Trophoblast cell (in vitro differentiated cells and primary cell): ENCODE measurements at regions not wholly inside any gene's neighbourhood (a gene's known extent, or its start where the extent isn't known, plus 50 kb on each side); places are given as distances from the start of the nearest gene placed in this dataset.

Experiments used
- DNase-seq, 2 donors: peaks; one replicate each; pipeline ENCODE4 v3.0.0-alpha.2; 2016
- H2AFZ ChIP-seq: 2 replicates; pipeline ENCODE4 v1.6.1; 2013; ENCODE audit warnings: low read length, moderate library complexity, mild to moderate bottlenecking; ENCODE audit not compliant: insufficient read depth, poor library complexity
- H2AK5ac ChIP-seq: 2 replicates; pipeline ENCODE4 v1.6.1; 2013; ENCODE audit warnings: mild to moderate bottlenecking, low read length
- H2BK120ac ChIP-seq: 2 replicates; pipeline ENCODE4 v1.6.1; 2013; ENCODE audit warnings: low read length, mild to moderate bottlenecking, moderate library complexity; ENCODE audit not compliant: insufficient read depth, poor library complexity
- H2BK12ac ChIP-seq: 2 replicates; pipeline ENCODE4 v1.6.1; 2013; ENCODE audit warnings: mild to moderate bottlenecking, low read length, moderate library complexity
- H2BK5ac ChIP-seq: 2 replicates; pipeline ENCODE4 v1.6.1; 2013; ENCODE audit warnings: low read length, low read depth, moderate library complexity, mild to moderate bottlenecking; ENCODE audit not compliant: poor library complexity
- H3K14ac ChIP-seq: 2 replicates; pipeline ENCODE4 v1.6.1; 2013; ENCODE audit warnings: mild to moderate bottlenecking, low read length
- H3K18ac ChIP-seq: 2 replicates; pipeline ENCODE4 v1.6.1; 2013; ENCODE audit warnings: mild to moderate bottlenecking, low read length
- H3K23ac ChIP-seq: 2 replicates; pipeline ENCODE4 v1.6.1; 2013; ENCODE audit warnings: low read length
- H3K27ac ChIP-seq: 2 replicates; pipeline ENCODE4 v1.5.1; 2013; ENCODE audit warnings: low read depth, mild to moderate bottlenecking, inconsistent platforms, low read length, moderate library complexity
- H3K27me3 ChIP-seq: 2 replicates; pipeline ENCODE4 v1.6.1; 2013; ENCODE audit warnings: inconsistent platforms, mild to moderate bottlenecking, low read length, moderate library complexity; ENCODE audit not compliant: insufficient read depth
- H3K36me3 ChIP-seq, 2 experiments: 1 replicate in 1 of 2; 2 replicates in 1 of 2; pipeline ENCODE4 v1.6.1; 2013; ENCODE audit warnings: low read length in 2 of 2, mild to moderate bottlenecking in 2 of 2, moderate library complexity in 1 of 2; ENCODE audit not compliant: insufficient read depth in 2 of 2, control insufficient read depth in 1 of 2
- H3K4ac ChIP-seq: 2 replicates; pipeline ENCODE4 v1.6.1; 2013; ENCODE audit warnings: low read depth, mild to moderate bottlenecking, low read length, moderate library complexity
- H3K4me1 ChIP-seq, 2 experiments: 1 replicate in 1 of 2; 2 replicates in 1 of 2; pipeline ENCODE4 v1.6.1; 2013; ENCODE audit warnings: low read length in 2 of 2, mild to moderate bottlenecking in 2 of 2, moderate library complexity in 1 of 2; ENCODE audit not compliant: insufficient read depth in 2 of 2, control insufficient read depth in 1 of 2
- H3K4me2 ChIP-seq: 2 replicates; pipeline ENCODE4 v1.6.1; 2013; ENCODE audit warnings: inconsistent platforms, mild to moderate bottlenecking, low read length, moderate library complexity
- H3K4me3 ChIP-seq: 2 replicates; pipeline ENCODE4 v1.5.1; 2013; ENCODE audit warnings: mild to moderate bottlenecking, low read depth, low read length, inconsistent platforms
- H3K79me1 ChIP-seq: one replicate; pipeline ENCODE4 v1.6.1; 2013; ENCODE audit warnings: low read length
- H3K79me2 ChIP-seq: 2 replicates; pipeline ENCODE4 v1.6.1; 2013; ENCODE audit warnings: low read length, mild to moderate bottlenecking; ENCODE audit not compliant: control insufficient read depth, insufficient read depth, poor library complexity
- H3K9ac ChIP-seq: 2 replicates; pipeline ENCODE4 v1.6.1; 2013; ENCODE audit warnings: mild to moderate bottlenecking, low read length
- H3K9me3 ChIP-seq: 2 replicates; pipeline ENCODE4 v1.6.1; 2013; ENCODE audit warnings: low read depth, mild to moderate bottlenecking, control low read depth, inconsistent platforms, low read length; ENCODE audit not compliant: insufficient read depth
- H4K12ac ChIP-seq: 2 replicates; pipeline ENCODE4 v1.6.1; 2013; ENCODE audit warnings: low read depth, mild to moderate bottlenecking, low read length, moderate library complexity
- H4K8ac ChIP-seq: 2 replicates; pipeline ENCODE4 v1.6.1; 2013; ENCODE audit warnings: low read depth, mild to moderate bottlenecking, low read length, moderate library complexity
- H4K91ac ChIP-seq: one replicate; pipeline ENCODE4 v1.6.1; 2013; ENCODE audit warnings: low read depth, mild to moderate bottlenecking, low read length, moderate library complexity
- WGBS: extraction: QIAGEN DNeasy Blood & Tissue Kit; methylation state at CpG from one replicate; pipeline ENCODE4 v1.1.7; 2013; ENCODE audit warnings: missing lambda C conversion rate; ENCODE audit not compliant: insufficient read length, insufficient coverage; ENCODE audit errors: extremely low coverage; 5-methylcytosine and 5-hydroxymethylcytosine counted together

DNA sequence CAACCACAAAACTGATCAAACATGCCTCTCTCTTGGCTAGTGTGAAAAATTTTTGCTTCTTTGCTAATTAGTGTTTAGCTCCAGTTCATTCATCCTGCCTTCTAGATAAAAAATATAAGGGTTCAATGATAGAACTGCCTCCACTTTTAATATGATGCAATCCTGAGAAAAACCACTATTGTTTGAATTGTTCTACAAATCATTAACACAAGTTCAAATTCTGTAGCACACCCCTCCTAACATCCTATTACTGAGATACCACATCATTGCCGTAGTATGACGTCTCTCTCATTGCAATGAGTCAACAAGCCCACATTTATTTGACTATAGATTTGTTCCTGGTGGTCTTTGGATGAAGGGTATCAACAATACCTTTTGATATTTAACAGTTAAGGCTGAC, 365.8 kb upstream of the OPRM1 start:
- no peak overlapping the region for H2BK5ac ChIP-seq
- H3K79me1 ChIP-seq = no peaks in the 10 kb centered on the region
- no peak overlapping the region for H4K12ac ChIP-seq
- DNase-seq = no peak
- no peak overlapping the region for H3K4ac ChIP-seq
- H2BK120ac ChIP-seq = no peak overlapping the region
- no peak overlapping the region for H3K18ac ChIP-seq
- H4K91ac ChIP-seq = no peak overlapping the region
- H2BK12ac ChIP-seq = no peak overlapping the region
- H3K4me3 ChIP-seq = no peak overlapping the region
- H3K4me2 ChIP-seq = no peak overlapping the region
- H2AFZ ChIP-seq = no peak overlapping the region
- no peaks in the 10 kb centered on the region for H3K36me3 ChIP-seq
- no peaks in the 10 kb centered on the region for H3K4me1 ChIP-seq
- H3K14ac ChIP-seq = no peak overlapping the region
- H3K9ac ChIP-seq = no peak overlapping the region
- H3K23ac ChIP-seq = no peak overlapping the region
- H2AK5ac ChIP-seq = no peak overlapping the region
- H3K27ac ChIP-seq = no peak overlapping the region
- H4K8ac ChIP-seq = no peak overlapping the region
- WGBS = no CpG with 5 or more reads among the region's 2 CpGs
- H3K27me3 ChIP-seq = no peaks in the 10 kb centered on the region
- no peaks in the 10 kb centered on the region for H3K79me2 ChIP-seq
- H3K9me3 ChIP-seq = no peaks in the 10 kb centered on the region

DNA sequence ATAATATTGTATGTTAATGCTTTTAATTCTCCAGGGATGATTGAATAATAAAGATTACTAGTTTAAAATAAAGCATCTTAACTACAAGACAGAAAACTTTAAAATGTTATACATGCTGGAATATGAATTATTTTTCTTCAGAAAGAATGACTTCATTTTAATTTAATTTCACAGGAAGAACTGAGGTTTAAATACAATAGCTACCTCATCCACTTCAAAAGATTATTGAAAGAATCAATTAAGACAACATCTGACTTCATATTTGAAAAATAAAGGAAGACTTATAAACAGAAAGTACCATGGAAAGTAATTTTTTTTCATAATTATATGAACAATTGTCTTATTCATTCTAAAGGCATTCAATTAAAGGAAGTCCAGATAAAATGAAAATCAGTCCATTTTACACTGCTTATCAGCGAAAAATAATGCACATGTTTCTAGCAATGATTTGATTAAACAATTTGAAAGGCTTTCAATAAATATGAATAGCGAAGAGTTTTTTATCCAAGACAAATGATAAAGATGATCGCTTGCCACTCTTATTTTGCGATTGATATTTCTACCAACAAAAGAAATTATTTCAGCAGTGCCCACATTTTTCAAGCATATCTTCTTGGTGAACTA, 368.5 kb upstream of the OPRM1 start:
- H3K4me2 ChIP-seq = no peak overlapping the region
- H3K4me3 ChIP-seq = no peak overlapping the region
- H3K9ac ChIP-seq = no peak overlapping the region
- no peak overlapping the region for H4K12ac ChIP-seq
- H3K36me3 ChIP-seq = no peaks in the 10 kb centered on the region
- H3K4ac ChIP-seq = no peak overlapping the region
- H2AFZ ChIP-seq = no peak overlapping the region
- DNase-seq = no peak
- no peaks in the 10 kb centered on the region for H3K9me3 ChIP-seq
- no peaks in the 10 kb centered on the region for H3K4me1 ChIP-seq
- no peak overlapping the region for H2BK5ac ChIP-seq
- H3K79me1 ChIP-seq = no peaks in the 10 kb centered on the region
- no CpG with 5 or more reads among the region's 4 CpGs for WGBS
- no peak overlapping the region for H3K14ac ChIP-seq
- no peak overlapping the region for H4K8ac ChIP-seq
- H2AK5ac ChIP-seq = no peak overlapping the region
- H2BK120ac ChIP-seq = no peak overlapping the region
- no peak overlapping the region for H3K23ac ChIP-seq
- H4K91ac ChIP-seq = no peak overlapping the region
- no peak overlapping the region for H3K27ac ChIP-seq
- no peaks in the 10 kb centered on the region for H3K79me2 ChIP-seq
- no peak overlapping the region for H2BK12ac ChIP-seq
- no peak overlapping the region for H3K18ac ChIP-seq
- no peaks in the 10 kb centered on the region for H3K27me3 ChIP-seq

GRCh38 chr6:153668758-153669157, 370.3 kb upstream of the OPRM1 start:
- Histone ChIP-seq H2BK12ac (no peak overlapping the region), H3K9ac (no peak overlapping the region), H3K4me3 (no peak overlapping the region), H3K36me3 (no peaks in the 10 kb centered on the region), H3K4me2 (no peak overlapping the region), H3K4me1 (no peaks in the 10 kb centered on the region), H3K23ac (no peak overlapping the region), H4K12ac (no peak overlapping the region), H3K18ac (no peak overlapping the region), H3K27me3 (no peaks in the 10 kb centered on the region), H3K14ac (no peak overlapping the region), H3K79me2 (no peaks in the 10 kb centered on the region), H2BK5ac (no peak overlapping the region), H2AFZ (no peak overlapping the region), H3K27ac (no peak overlapping the region), H4K8ac (no peak overlapping the region), H2AK5ac (no peak overlapping the region), H2BK120ac (no peak overlapping the region), H3K4ac (no peak overlapping the region), H3K79me1 (no peaks in the 10 kb centered on the region), H3K9me3 (no peaks in the 10 kb centered on the region), H4K91ac (no peak overlapping the region)
- no peak for DNase-seq
- WGBS = no CpG with 5 or more reads among the region's 1 CpG

GRCh38 chr6:153662982-153663381, 376.1 kb upstream of the OPRM1 start:
- Histone ChIP-seq H3K9me3 (no peaks in the 10 kb centered on the region), H3K4me3 (no peak overlapping the region), H4K91ac (no peak overlapping the region), H4K8ac (no peak overlapping the region), H3K4me1 (no peaks in the 10 kb centered on the region), H3K4ac (no peak overlapping the region), H3K18ac (no peak overlapping the region), H2BK12ac (no peak overlapping the region), H4K12ac (no peak overlapping the region), H3K14ac (no peak overlapping the region), H3K27me3 (no peaks in the 10 kb centered on the region), H3K9ac (no peak overlapping the region), H2BK120ac (no peak overlapping the region), H3K4me2 (no peak overlapping the region), H3K79me2 (no peaks in the 10 kb centered on the region), H2AFZ (no peak overlapping the region), H3K79me1 (no peaks in the 10 kb centered on the region), H2AK5ac (no peak overlapping the region), H3K36me3 (no peaks in the 10 kb centered on the region), H3K27ac (no peak overlapping the region), H2BK5ac (no peak overlapping the region), H3K23ac (no peak overlapping the region)
- WGBS = no CpG with 5 or more reads among the region's 1 CpG
- DNase-seq = no peak
